Naive thymus-derived CD8-positive, alpha-beta T cell (primary cell): ENCODE measurements at regions not wholly inside any gene's neighbourhood (a gene's known extent, or its start where the extent isn't known, plus 50 kb on each side); places are given as distances from the start of the nearest gene placed in this dataset.
A peak's percentile ranks its signal among the peaks of the same experiment; 100 is the strongest.

Source experiments
- ATAC-seq, 2 donors: fragments of 150-1000 bp; cut with Tn5 transposase in 1 of 2; sonication (Bioruptor Pico), chemical (Tn5 transposase) in 1 of 2; 1 replicate in 1 of 2; 2 replicates in 1 of 2; pipeline ENCODE4 v1.10.0; 2021; ENCODE audit warnings: mild to moderate bottlenecking in 2 of 2, moderate library complexity in 2 of 2
- POLR2A ChIA-PET: fragments of 350-600 bp; sonication (Branson Sonifier 250); formaldehyde crosslinking; loops from one replicate; lab custom pipeline; 2021; ENCODE audit warnings: antibody characterized with exemption; lab: Charles Lee
- DNase-seq, 10 donors: peaks; one replicate each; pipeline versions ENCODE4 v3.0.0 to v3.0.0-alpha.2; 2020 to 2022
- H3K27ac Mint-ChIP-seq, 10 donors: one replicate each; pipeline ENCODE4 v1.8.0; 2020 to 2022; ENCODE audit warnings: mild to moderate bottlenecking in 10 of 10, mixed read lengths in 10 of 10, moderate library complexity in 4 of 10, inconsistent platforms in 1 of 10
- H3K27me3 Mint-ChIP-seq, 5 donors: one replicate each; pipeline ENCODE4 v1.8.0; 2021 to 2022; ENCODE audit warnings: mixed read lengths in 5 of 5
- H3K36me3 Mint-ChIP-seq, 3 donors: one replicate each; pipeline ENCODE4 v1.8.0; 2020 to 2022; ENCODE audit warnings: mixed read lengths in 3 of 3, mild to moderate bottlenecking in 2 of 3, inconsistent platforms in 1 of 3
- H3K4me1 Mint-ChIP-seq, 4 donors: one replicate each; pipeline ENCODE4 v1.8.0; 2021 to 2022; ENCODE audit warnings: mixed read lengths in 4 of 4
- H3K4me3 Mint-ChIP-seq, 10 donors: one replicate each; pipeline ENCODE4 v1.8.0; 2020 to 2022; ENCODE audit warnings: mild to moderate bottlenecking in 10 of 10, mixed read lengths in 10 of 10, moderate library complexity in 6 of 10, inconsistent platforms in 1 of 10
- H3K9me3 Mint-ChIP-seq, 9 donors: one replicate each; pipeline ENCODE4 v1.8.0; 2020 to 2022; ENCODE audit warnings: mixed read lengths in 9 of 9, mild to moderate bottlenecking in 3 of 9, inconsistent platforms in 1 of 9, moderate library complexity in 1 of 9

DNA sequence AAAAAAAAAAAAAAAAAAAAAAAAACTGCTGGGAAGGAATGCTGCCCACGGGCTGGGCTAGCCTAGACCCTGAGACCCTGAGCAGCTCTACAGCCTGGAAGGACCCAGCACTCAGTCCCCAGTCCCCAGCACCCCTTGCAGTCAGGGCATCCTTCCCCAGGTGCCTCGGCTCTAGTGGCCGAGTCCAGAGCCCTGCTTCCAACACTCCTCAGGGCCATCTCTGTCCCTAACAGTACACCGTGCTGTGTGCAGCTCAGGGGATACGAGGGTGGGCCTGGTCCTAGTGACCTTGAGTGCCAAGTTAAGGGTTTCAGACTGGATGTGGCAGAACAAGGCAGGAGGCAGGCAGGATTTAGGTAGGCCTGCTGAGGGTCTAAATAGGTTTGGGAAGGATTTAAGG, 50.2 kb upstream of the LRP8 start:
- Mint-ChIP-seq H3K27me3 (peaks cover 0 to 6% (median 2%) of the 10 kb centered on the region in 5 donors), H3K4me3 (no peak overlapping the region), H3K36me3 (no peaks in the 10 kb centered on the region), H3K4me1 (no peaks in the 10 kb centered on the region), H3K27ac (no peak overlapping the region), H3K9me3 (no peaks in the 10 kb centered on the region)
- no peak for ATAC-seq
- DNase-seq, result no peak
- POLR2A ChIA-PET, result interaction anchor here (0.6 to 0.7 kb wide), 2 partner anchors 10 to 614 kb away, joined by 4 to 6 read pairs; no protein-coding TSS in a partner anchor

DNA sequence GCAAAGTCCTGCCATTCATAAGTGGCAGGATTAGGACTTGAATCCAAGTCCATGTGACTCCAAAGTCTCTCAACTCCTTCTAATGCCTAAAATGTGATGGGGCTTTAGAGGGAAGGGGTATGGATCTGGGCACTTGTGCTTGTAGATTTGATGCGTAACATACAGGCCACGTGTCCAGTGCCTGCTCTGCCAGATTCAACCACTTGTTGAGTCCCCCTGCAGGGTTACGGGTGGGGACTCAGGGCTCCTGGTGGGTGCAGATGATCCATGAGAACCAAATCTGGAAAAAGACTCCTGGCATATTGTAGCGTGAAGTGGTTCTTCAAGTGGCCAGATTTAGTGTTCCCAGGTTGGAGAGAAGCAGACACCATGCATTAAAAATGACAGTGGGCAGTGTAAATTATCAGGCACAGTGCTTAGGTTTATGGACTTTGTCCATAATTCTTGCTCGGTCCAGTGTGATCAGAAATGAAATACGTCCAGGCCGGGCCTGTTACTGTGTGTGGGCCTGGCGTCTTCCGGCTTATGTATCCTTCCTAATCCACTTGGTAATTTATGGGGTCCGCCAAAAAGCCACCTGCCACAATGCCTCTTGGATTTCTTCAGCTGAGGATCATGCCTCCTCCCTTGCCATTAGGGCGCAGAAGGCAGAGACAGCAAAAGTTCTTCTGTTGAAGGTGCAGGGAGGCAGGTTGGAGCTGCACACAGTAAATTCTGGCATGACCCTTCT, 51.2 kb upstream of the LRP8 start:
- H3K27me3 Mint-ChIP-seq, result peaks cover 0 to 6% (median 2%) of the 10 kb centered on the region in 5 donors
- no peaks in the 10 kb centered on the region for H3K36me3 Mint-ChIP-seq
- ATAC-seq (no peak), DNase-seq (no peak)
- no peaks in the 10 kb centered on the region for H3K9me3 Mint-ChIP-seq
- POLR2A ChIA-PET, result no interaction called here
- H3K4me3 Mint-ChIP-seq, result no peak overlapping the region
- no peak overlapping the region for H3K27ac Mint-ChIP-seq
- H3K4me1 Mint-ChIP-seq, result no peaks in the 10 kb centered on the region

DNA sequence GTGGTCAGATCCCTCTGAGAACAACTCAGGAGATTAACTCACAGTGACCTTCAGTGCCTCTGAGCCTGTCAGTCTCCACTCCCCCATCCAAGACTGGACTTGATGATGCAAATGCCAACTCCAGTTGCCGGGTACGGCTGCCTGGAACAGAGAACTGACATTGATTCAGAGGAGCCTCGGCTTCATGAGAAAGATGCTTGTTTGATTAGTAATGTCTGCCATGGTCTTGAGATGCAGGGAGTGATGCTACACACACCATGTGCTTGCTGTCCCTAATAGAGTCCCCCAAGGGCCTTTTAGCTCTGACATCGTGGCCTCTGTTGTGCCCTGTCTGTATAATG, 51.8 kb upstream of the LRP8 start:
- Mint-ChIP-seq H3K9me3 (no peaks in the 10 kb centered on the region), H3K4me3 (no peak overlapping the region), H3K36me3 (no peaks in the 10 kb centered on the region), H3K27me3 (peaks cover 0 to 6% (median 2%) of the 10 kb centered on the region in 5 donors), H3K27ac (no peak overlapping the region), H3K4me1 (no peaks in the 10 kb centered on the region)
- DNase-seq, result no peak
- ATAC-seq, result no peak
- POLR2A ChIA-PET, result no interaction called here

DNA sequence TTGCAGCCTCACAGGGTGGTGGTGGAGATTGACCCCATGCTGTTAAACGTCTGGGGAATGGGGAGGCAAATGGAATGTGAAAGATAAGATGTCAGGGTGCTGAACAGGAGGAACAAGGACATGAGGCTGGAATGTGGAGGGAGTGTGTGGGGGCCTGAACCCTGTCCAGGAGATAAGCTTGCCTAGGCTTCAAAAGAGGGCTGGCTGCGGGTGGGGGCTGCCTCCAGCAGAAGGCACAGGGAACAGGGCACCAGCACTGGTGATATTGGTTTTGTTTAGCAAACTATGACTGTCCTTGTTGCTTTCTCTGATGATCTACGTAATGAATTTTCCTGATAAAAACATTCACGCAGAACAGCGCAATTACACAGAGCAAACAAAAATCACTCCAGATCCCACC, 52.4 kb upstream of the LRP8 start:
- H3K36me3 Mint-ChIP-seq, result no peaks in the 10 kb centered on the region

DNA sequence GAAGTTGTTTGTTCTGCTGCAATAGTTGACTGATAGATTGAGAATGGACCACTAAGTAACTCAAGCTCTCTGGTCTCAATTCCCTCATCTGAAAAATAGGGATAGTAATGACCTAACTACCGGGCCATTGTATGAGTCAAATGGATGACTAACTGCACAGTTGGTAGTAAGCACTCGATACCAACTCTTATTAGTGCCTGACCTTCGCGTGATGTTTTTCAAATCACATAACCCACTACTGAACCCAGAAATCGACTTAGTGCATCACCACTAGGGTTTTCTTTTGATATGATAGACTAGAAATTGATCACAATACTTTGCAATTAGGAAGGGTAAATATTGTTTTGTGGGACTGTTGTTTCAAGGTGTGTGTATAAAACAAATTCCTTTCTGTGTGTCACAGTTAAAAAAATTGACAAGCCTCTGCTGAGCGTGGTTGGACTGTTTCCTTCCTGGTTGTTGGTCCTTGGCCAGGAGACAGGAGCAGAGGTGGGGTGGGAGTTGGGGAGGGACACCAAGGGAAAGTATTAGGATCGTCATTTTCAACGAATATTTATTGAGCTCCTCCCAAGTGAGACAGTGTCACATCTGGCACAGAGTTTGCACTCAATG, 54.0 kb upstream of the LRP8 start:
- Mint-ChIP-seq H3K27me3 (peaks cover 0 to 6% (median 0%) of the 10 kb centered on the region in 5 donors), H3K36me3 (peaks cover 0 to 7% (median 2%) of the 10 kb centered on the region in 3 donors), H3K4me1 (peaks cover 0 to 8% (median 2%) of the 10 kb centered on the region in 4 donors), H3K4me3 (no peak overlapping the region), H3K9me3 (peaks cover 0 to 9% (median 0%) of the 10 kb centered on the region in 9 donors), H3K27ac (peak overlapping the region in 1 of 10 donors; percentile 9)
- ATAC-seq (no peak), DNase-seq (no peak)
- POLR2A ChIA-PET, result no interaction called here

More for the DNA sequence above, 52.4 kb upstream of the LRP8 start:
- Mint-ChIP-seq H3K27ac (peak overlapping the region in 1 of 10 donors; percentile 0), H3K4me3 (no peak overlapping the region), H3K27me3 (peaks cover 0 to 6% (median under 1%) of the 10 kb centered on the region in 5 donors), H3K9me3 (no peaks in the 10 kb centered on the region), H3K4me1 (no peaks in the 10 kb centered on the region)
- no peak for ATAC-seq
- DNase-seq, result no peak
- POLR2A ChIA-PET, result interaction anchor here (0.6 kb wide), 1 partner anchor 8 kb away, joined by 3 read pairs; no protein-coding TSS in a partner anchor

DNA sequence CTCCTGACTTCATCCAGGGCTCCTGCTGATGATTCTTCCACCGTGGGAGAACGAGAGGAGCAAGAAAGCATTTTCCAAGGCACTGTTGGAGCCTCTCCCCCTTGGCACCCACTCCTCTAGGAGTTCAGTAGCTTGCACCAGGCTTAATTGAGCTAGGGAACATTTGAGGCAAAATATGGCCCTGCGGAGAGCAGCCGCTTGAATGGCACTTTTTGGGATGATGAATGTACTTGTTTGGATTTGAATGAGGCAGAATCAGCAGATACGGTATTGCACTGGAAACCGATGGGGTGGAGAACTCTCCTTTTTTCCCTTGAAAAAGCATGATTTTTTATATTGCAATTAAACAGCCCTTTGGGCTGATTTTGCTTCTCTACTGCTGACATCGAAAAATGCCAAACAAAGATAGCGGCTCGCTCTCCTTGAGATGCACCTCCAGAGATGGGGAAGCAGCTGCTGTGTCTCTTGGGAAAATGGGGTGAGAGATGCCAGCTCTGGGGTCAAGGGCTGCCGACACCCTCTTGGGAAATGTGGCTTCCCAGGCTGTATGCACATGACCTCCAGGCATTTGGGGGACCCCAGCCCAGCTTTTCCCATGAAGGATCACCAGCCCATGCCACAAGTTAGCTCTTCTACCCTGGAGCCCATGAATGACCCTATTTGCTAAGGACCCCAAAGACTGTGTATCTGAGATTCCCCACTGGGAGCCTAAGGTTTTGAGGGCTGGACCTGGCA, 55.4 kb upstream of the LRP8 start:
- peaks cover 0 to 8% (median 2%) of the 10 kb centered on the region in 4 donors for H3K4me1 Mint-ChIP-seq
- no peak for ATAC-seq
- POLR2A ChIA-PET, result no interaction called here
- peaks cover 0 to 7% (median 7%) of the 10 kb centered on the region in 3 donors for H3K36me3 Mint-ChIP-seq
- H3K27me3 Mint-ChIP-seq, result peaks cover 0 to 6% (median 0%) of the 10 kb centered on the region in 5 donors
- no peak overlapping the region for H3K4me3 Mint-ChIP-seq
- DNase-seq, result no peak
- no peak overlapping the region for H3K27ac Mint-ChIP-seq
- peaks cover 0 to 14% (median 2%) of the 10 kb centered on the region in 9 donors for H3K9me3 Mint-ChIP-seq

DNA sequence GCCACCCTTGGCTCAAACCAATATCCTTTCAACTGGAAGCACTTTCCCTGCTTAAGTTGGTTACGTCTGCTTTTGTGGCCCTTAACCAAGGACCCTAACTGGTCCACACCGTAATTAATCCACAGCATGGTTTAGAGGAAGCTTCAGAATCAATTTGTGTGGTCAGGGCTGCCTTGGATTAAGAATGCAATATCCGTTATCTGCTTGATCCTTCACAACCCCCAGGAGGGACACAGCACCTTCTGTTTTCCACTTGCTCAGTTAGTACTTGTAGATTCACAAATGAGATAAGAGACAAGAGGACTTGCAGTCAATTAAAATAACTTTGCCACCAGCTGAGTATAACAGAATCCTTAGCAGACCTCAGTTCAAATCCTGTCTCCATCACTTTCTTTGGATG, 56.9 kb upstream of the LRP8 start:
- H3K27ac Mint-ChIP-seq, result no peak overlapping the region
- peaks cover 0 to 7% (median 7%) of the 10 kb centered on the region in 3 donors for H3K36me3 Mint-ChIP-seq
- H3K27me3 Mint-ChIP-seq, result peaks cover 0 to 6% (median 0%) of the 10 kb centered on the region in 5 donors
- peaks cover 0 to 14% (median 2%) of the 10 kb centered on the region in 9 donors for H3K9me3 Mint-ChIP-seq
- ATAC-seq (no peak), DNase-seq (no peak)
- H3K4me1 Mint-ChIP-seq, result peaks cover under 1 to 8% (median 2%) of the 10 kb centered on the region in 4 donors
- POLR2A ChIA-PET, result no interaction called here
- H3K4me3 Mint-ChIP-seq, result no peak overlapping the region

DNA sequence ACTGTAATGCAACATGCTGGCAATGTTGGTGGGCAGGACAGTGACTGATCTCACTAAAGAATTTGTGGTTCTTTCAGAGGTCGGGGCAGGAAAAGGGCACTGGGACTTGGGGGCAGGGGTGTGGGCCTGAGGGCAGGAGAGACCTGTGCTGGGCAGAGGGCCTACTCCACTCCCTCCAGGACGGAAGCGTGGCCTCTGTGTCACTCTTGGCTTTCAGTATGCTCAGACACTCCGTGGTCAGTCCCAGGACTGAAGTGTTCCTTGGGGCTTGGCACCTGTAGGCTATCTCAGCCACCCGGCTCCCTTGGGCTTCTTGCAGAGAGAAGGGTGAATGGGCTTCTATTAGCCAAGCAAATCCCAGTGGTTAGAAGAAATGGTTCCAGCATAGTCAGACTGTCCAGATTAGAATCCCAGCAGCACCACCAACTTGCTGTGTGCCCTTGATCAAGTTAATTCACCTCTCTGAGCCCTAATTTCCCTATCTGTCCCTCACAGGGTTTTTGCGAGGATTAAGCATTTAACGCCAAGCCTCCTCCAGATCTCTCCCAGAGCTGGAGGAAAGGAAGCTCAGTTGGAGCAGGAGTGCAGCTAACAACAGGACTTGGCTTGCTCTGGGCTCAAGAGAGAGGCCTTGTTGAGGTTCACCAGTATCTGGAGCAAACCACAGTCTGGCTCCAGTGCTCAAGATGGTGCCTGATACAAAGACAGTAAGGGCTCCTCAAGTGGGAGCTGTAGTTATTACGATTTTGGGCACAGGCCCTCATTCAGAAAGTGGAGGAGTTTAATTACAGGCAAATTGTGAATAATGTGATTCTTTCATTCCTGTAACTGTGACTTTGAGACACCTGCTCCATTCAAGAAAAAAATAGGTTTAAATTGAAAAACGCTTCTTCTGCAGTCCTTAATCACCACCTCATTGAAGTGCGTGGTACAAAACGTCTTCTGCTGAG, 57.7 kb upstream of the LRP8 start:
- Mint-ChIP-seq H3K4me1 (peaks cover 2 to 8% (median 4%) of the 10 kb centered on the region in 4 donors), H3K9me3 (peaks cover 0 to 14% (median 2%) of the 10 kb centered on the region in 9 donors), H3K27ac (peak overlapping the region in 3 of 10 donors; percentile 25 to 58 (median 51)), H3K27me3 (peaks cover 0 to 6% (median 0%) of the 10 kb centered on the region in 5 donors), H3K4me3 (no peak overlapping the region), H3K36me3 (peaks cover 0 to 7% (median 7%) of the 10 kb centered on the region in 3 donors)
- ATAC-seq (no peak), DNase-seq (no peak)
- POLR2A ChIA-PET, result no interaction called here

DNA sequence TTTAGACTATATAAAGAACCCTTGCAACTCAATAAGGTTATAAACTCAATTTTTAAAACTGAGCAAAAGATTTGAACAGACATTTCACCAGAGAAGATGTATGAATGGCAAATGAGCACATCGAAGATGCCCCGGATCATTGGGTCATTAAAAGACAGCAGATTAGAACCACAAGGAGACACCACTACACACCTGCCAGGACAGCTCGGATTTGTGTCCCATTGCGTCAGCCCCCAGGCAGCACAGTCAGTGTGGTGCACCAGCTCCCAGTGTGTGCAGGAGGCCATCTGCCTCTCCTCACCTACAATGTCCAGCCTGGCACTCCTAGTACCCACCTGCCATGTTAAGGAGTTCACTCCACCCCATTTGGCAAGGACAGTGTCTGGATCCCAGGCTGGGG, 61.1 kb upstream of the LRP8 start:
- DNase-seq (no peak), ATAC-seq (no peak)
- Mint-ChIP-seq H3K4me1 (peaks cover 2 to 8% (median 4%) of the 10 kb centered on the region in 4 donors), H3K36me3 (peaks cover 0 to 7% (median 7%) of the 10 kb centered on the region in 3 donors), H3K9me3 (peaks cover 0 to 14% (median 2%) of the 10 kb centered on the region in 9 donors), H3K4me3 (no peak overlapping the region), H3K27ac (no peak overlapping the region), H3K27me3 (no peaks in the 10 kb centered on the region)
- POLR2A ChIA-PET, result no interaction called here

DNA sequence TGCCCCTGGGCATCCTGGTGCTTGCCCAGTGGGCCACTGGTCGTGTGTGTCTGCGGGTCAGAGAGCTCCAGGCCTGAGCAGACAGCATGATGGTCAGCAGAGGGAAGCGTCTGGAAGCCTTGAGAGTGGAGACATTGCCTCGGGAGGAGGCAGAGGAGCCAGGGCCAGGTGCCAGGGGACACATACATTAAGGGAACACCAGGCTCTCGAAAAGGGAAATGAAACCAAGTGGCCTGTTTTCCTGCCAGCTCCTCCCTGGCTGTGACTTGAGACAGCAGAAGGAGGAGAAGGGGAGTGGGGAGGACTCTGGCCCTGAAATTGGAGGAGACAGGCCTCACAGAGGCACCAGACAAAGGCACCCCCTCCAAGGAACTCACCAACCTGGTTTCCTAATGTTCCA, 62.4 kb upstream of the LRP8 start:
- Mint-ChIP-seq H3K27ac (no peak overlapping the region), H3K4me1 (peaks cover 2 to 8% (median 4%) of the 10 kb centered on the region in 4 donors), H3K36me3 (peaks cover 0 to 7% (median 7%) of the 10 kb centered on the region in 3 donors), H3K9me3 (peaks cover 0 to 14% (median 2%) of the 10 kb centered on the region in 9 donors), H3K27me3 (no peaks in the 10 kb centered on the region), H3K4me3 (no peak overlapping the region)
- no peak for DNase-seq
- no peak for ATAC-seq
- POLR2A ChIA-PET, result no interaction called here

DNA sequence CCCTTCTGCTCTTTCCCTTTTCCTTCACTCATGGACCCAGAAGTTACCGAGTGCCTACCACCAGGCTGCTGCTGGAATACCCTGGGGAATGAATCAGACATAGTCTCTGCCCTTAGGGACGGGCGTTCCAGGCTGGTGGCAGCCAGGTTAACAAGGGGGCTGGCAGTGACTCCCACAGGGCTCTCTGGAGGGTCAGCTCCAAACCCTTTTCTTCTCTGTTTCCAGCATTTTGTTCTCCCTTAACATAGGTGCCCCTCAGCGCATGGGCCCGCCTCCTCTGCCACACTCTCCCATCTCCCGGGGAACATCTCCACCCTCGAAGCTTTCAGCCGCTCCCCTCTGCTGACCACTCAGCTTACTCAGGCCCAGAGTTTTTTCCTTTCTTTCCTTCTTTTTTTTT, 62.9 kb upstream of the LRP8 start:
- no peak overlapping the region for H3K4me3 Mint-ChIP-seq
- peak overlapping the region in 1 of 10 donors; percentile 11 for H3K27ac Mint-ChIP-seq
- no peak for ATAC-seq
- no peaks in the 10 kb centered on the region for H3K27me3 Mint-ChIP-seq
- no peak for DNase-seq
- H3K36me3 Mint-ChIP-seq, result peaks cover 0 to 7% (median 7%) of the 10 kb centered on the region in 3 donors
- POLR2A ChIA-PET, result no interaction called here
- peaks cover 0 to 14% (median 2%) of the 10 kb centered on the region in 9 donors for H3K9me3 Mint-ChIP-seq
- H3K4me1 Mint-ChIP-seq, result peaks cover 2 to 5% (median 4%) of the 10 kb centered on the region in 4 donors

DNA sequence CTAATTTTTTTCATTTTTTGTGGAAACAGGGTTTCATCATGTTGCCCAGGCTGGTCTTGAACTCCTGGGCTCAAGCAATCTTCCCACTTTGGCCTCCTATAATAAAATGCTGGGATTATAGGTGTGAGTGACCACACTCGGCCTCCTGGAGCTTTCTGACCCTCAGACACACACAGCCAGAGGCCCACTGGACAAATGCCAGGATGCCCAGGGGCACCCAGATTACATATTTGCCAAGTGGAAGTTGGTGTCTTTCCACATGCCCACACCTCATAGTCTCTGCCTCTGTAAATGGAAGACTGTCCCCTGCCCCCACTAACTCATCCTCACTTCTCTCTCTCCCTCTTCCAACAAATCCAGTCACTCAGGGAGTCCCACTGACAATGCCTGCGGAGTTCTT, 63.4 kb upstream of the LRP8 start:
- POLR2A ChIA-PET, result no interaction called here
- H3K4me3 Mint-ChIP-seq, result no peak overlapping the region
- DNase-seq, result no peak
- ATAC-seq, result no peak
- peaks cover 0 to 11% (median 2%) of the 10 kb centered on the region in 9 donors for H3K9me3 Mint-ChIP-seq
- H3K27me3 Mint-ChIP-seq, result no peaks in the 10 kb centered on the region
- H3K27ac Mint-ChIP-seq, result no peak overlapping the region
- peaks cover 0 to 5% (median 0%) of the 10 kb centered on the region in 4 donors for H3K4me1 Mint-ChIP-seq
- H3K36me3 Mint-ChIP-seq, result peaks cover 0 to 5% (median 4%) of the 10 kb centered on the region in 3 donors
